ENCODE measurements at regions not wholly inside any gene's neighbourhood (a gene's known extent, or its start where the extent isn't known, plus 50 kb on each side); places are given as distances from the start of the nearest gene placed in this dataset.
"Not testable (repeated sequence)": the region's sequence is repeated elsewhere in the genome, so short reads cannot be mapped to it uniquely, and the experiment has no call there.

DNA sequence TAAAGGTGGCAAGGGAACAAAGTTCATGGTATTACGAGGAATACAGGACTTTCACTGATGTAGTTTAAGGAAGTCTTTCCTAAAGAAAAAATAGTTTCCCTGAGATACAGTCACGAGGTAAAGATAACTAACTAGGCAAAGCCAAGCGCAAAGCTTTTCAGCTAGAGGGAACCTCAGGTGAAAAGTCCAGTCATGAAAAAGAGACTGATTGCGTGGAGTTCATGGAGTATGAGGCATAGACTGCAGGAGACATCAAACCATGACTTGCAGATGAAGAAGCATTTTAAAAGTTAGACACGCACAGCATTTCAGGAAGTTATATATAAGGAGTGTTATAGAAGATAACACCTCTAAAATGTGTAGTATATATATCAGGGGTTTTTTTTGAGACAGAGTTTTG lies 205.6 kb upstream of the ZNF184 start:
- DNase-seq (ENCODE audit: low read depth in 2 of 2): no peak

DNA sequence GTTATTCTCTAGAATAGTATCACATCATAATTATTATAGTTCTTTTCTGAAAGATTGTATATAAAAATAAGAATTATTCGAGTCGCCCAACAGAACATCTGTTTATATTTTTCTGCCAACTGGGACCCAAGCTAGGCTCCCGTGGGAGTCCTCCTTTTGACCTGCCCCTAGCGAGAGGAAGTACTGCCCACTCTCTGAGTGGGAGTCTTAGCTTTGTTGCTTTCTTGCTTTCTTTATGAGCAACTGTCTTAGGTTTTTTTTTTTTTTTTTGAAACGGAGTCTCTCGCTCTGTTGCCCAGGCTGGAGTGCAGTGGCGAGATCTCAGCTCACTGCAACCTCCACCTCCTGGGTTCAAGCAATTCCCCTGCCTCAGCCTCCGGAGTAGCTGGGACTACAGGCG lies 202.0 kb upstream of the ZNF184 start:
- no peak for DNase-seq (ENCODE audit: low read depth in 2 of 2)

DNA sequence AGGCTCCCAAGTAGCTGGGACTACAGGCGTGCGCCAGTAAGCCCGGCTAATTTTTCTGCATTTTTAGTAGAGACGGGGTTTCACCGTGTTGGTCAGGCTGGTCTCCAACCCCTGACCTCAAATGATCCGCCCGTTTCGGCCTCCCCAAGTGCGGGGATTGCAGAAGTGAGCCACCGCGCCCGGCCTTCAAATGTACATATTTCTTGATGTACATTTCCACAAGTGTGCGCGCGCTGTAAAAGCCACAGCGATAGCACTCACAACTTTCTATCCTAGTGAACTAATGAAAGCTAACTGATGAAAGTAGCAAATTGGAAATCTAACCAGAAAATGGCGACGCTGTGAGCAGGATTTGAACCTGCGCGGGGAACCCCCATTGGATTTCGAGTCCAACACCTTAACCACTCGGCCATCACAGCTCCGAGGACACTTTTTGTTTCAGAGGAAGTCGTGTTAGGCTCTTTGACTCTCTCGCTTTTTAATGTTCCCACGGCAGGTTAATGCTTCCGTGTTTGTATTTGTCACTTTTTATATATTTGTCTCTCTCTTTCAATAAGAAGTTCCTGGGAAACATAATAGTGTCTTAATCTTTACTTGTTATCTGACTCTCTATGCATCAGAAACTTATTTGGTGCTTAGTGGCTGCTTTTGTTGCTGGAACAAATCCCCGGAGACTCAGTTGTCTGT lies 199.4 kb upstream of the ZNF184 start:
- no peak for DNase-seq (ENCODE audit: low read depth in 2 of 2)

DNA sequence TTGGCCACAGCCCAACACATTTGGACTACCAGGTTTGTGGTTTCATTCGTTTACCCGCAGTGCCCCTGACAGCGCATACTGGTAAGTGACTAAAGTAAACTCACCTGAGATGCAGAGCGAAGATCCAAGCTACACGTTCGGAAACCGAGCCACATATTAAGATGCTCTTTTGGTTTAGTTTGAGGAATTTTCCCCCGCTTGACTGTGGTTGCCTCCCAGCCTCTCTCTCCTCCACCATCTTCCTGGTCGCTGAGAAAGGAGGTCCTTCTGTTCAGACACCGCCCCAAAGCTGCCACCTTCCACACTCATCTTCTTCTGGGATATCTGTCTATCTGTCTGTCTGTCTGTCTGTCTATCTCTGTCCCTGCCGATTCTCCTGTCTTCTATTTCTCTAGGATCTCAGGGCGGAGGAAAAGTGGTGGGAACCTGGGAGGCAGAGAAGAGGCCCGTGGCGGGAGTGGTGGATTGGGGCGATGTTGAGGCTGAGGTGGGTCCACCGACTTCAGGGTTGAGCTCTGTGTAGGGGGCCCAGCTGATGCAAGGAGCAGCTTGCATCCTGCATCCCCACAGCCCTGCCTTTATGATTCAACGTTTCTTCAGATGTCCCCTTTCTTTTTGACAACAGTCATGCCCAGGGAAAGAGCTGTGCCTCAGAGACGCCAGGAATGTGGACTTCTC lies 196.9 kb upstream of the ZNF184 start:
- DNase-seq (ENCODE audit: low read depth in 2 of 2): no peak

DNA sequence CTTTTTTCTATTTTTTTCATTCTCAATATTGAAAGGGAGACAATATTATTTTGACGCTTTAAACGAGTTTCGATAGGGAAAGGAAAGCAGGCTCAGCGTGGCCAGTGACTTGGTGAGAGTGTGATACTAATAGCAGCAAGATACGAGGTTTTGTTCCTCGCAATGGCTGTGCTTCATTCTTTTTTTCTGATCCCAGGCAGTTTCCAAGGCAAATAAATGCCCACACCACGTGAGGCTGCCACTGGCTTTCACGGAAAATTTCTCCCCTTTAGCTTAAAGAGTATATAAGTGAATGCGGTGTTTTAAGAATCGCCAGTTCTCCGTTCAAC lies 196.4 kb upstream of the ZNF184 start:
- DNase-seq (ENCODE audit: low read depth in 2 of 2): no peak

DNA sequence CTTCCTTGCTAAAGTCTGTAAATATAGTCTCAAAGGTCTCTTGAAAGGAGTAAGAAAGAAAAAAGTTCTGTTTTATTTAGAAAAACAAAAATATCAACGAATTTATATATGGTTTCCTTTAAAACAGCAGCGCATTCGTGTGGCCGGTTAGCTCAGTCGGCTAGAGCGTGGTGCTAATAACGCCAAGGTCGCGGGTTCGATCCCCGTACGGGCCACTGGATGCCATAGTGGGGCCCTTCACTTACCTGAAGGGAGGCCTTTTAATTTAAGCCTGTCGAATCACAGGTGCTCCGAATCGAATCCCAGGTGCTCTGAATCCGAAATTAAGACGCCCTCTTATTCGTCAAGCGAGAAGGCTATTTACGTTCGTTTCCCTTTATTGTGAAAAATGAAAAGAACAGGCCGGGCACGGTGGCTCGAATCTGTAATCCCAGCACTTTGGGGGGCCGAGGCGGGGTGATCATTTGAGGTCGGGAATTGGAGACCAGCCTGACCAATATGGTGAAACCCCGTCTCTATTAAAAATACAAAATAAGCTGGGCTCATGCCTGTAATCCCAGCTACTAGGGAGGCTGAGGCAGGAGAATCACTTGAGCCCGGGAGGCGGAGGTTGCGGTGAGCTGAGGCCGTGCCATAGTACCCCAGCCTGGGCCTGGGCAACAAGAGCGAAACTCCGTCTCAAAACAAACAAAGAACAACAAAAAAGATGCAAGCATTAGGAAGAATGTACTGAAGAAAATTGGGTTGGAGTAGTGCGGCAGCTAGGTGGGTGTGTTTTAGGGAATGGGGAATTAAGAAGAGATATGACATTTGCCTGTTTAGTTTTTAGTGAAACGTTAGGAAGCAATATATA lies 195.8 kb upstream of the ZNF184 start:
- DNase-seq (ENCODE audit: low read depth in 2 of 2): no peak

DNA sequence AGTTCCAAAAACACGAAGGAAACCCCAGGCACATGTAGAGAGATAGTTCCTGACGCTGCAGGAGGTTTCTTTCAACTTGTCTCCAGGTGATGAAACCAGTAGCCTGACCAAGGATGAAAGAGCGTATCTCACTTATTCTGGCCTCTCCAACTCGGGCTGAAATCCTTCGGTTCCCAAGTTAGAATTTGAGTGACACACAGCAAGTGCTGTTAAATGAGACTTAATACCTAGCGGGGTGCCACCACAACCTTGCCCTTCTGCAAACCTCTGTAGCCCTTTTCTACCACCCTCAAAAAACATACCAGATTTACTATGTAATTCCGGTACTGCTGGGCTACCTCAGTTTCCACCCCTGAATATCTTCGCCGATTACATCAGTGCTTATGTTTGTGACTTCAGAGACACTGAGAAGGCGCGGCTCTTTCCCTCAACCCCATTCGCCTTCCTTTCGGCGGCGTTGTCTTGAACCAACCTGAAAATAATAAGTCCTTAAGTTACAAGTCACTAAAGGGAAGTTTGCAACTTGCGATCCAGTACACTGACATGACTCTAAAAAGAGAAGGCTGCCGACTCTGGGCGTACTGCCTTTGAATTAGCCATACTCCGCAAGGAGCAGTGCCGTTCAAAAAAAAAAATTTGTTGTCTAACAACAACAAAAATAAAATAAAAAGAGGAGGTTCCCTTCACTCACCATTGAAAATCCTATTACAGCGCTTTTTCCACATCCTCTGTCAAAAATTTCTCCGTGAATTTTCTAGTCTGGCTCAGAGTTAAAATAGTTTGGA lies 194.9 kb upstream of the ZNF184 start:
- DNase-seq (ENCODE audit: low read depth in 2 of 2): no peak

DNA sequence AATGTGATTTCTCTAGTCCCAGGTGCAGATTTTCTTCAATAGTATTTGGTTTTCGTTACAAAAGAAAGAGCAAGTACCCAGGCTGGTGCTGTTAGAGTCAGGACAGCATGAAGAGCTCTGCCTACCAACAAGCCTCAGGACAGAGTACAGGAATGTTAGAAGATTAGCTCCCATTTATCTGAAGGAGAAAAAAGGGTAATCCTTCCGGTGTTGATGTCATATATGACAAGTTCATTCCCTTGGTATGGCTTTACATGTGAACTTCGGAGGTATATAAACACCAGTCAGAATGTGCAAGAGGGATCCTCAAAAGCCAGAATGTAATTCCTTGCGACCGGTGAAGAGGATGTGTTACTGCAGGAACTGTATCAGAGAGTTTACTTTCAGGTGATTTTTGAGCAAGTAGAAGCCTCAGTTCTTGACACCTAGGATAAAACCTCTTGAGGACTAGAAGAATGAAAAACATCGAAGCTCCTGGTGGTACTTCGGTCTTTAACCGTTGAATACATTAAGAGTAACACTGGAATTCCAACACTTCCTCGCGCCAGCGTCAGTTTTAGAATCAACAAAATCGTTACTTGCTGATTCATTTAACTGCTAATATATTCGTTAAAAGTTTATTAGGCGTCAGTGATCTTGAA lies 194.2 kb upstream of the ZNF184 start:
- no peak for DNase-seq (ENCODE audit: low read depth in 2 of 2)

DNA sequence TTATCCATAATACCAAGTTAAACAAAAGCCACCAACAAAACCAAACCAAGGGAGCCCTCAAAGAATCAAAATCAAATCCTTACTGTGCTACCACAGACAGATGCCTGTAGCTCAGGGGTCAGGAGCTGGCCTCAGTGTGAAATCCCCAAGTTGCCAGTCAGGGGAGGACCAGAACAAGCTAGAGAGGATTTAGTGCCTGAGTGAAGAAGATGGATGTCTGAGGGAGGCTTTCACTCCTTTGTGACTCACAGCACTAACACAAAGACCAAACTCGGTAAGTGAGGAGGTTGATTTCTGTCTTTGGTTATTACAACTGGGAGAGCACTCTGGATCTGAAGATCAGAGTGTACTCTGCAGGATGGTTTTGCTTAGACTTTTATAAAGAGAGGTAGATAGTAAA lies 189.9 kb upstream of the ZNF184 start:
- DNase-seq (ENCODE audit: low read depth in 2 of 2): no peak

DNA sequence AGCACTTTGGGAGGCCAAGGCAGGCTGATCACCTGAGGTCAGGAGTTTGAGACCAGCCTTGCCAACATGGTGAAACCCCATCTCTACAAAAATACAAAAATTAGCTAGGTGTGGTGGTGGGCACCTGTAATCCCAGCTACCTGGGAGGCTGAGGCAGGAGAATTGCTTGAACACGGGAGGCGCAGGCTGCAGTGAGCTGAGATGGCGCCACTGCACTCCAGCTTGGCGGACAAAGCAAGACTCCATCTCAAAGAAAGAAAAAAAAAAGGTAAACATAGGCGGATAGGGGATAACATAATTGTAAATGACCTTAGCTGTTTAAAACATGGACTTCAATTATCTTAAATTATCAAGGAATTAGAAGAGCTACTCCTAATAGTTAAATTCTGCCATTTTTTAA lies 189.3 kb upstream of the ZNF184 start:
- not testable (repeated sequence) for DNase-seq (ENCODE audit: low read depth in 2 of 2)

DNA sequence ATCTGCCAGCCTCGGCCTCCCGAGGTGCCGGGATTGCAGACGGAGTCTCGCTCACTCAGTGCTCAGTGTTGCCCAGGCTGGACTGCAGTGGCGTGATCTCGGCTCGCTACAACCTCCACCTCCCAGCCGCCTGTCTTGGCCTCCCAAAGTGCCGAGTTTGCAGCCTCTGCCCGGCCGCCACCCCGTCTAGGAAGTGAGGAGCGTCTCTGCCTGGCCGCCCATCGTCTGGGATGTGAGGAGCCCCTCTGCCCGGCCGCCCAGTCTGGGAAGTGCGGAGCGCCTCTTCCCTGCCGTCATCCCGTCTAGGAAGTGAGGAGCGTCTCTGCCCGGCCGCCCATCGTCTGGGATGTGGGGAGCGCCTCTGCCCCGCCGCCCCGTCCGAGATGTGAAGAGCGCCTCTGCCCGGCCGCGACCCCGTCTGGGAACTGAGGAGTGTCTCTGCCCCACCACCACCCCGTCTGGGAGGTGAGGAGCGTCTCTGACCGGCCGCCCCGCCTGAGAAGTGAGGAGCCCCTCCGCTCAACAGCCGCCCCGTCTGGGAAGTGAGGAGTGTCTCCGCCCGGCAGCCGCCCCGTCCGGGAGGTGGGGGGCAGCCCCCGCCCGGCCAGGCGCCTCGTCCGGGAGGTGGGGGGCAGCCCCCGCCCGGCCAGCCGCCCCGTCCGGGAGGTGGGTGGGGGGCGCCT lies 180.4 kb upstream of the ZNF184 start:
- not testable (repeated sequence) for DNase-seq (ENCODE audit: low read depth in 2 of 2)

DNA sequence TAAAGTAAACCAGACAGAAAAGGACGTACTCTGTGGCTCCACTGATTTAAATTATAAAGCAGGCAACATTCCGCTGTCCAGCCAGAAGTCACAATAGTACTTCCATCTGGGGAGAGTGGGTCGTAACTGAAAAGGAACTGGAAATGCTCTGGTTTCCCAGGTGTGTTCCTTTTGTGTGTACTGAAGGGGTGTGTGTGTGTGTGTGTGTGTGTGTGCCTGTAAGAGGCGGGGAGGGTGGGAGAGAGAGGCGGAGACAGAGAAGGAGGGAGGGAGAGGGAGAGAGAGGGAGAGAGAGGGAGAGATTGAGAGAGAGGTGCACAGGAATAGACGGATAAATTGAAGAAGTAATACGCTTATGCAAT lies 178.4 kb upstream of the ZNF184 start:
- DNase-seq (ENCODE audit: low read depth in 2 of 2): no peak

DNA sequence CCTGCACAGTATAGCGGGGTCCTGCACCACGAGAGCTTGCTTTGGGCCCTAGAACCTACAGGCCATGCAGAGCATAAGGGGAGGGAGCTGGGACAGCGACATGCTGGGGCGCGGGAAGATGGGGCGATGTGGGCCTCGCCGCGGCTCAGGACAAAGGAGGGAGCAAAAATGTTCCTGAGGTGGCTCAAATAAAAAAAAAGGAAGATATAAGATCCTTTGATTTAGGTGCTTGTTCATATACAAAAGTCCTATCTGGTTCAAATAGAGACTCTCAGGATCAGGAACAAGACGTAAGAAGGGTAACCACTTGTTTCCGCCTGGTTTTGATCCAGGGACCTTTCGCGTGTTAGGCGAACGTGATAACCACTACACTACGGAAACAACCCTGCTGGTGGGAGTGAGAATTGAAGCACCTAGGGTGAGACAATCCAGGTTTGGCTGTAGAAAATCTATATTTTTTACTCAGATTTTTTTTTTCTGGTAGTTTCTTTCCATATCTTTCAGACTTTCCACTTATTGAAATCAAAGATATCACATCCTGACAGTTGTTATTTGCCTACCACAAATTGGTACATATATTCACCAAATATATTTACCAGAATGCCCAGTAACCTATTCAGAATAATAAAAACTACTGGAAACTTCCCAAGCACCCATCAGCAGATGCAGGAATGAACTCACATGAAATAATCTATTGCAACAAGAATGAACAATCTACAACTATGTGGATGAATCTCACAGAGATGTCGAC lies 177.9 kb upstream of the ZNF184 start:
- no peak for DNase-seq (ENCODE audit: low read depth in 2 of 2)

DNA sequence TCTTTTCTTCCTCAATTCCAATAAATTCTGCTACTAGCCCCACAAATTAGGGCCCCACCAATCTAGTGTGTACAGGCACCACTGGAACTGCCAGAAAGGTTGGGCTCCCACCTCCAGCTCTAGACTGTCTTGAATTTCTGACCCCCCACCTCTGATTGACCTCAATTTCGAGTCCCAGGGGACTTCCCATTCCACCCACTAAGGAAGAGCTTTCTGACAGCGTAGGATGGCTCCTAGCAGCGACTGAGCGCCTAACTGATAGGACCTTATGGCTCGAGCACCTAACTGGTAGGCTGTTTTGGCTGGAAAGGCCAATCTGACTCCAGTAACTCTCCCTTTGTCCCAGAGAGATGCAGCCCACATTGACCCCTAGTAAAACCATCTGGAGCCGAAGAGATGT lies 171.6 kb upstream of the ZNF184 start:
- no peak for DNase-seq (ENCODE audit: low read depth in 2 of 2)

DNA sequence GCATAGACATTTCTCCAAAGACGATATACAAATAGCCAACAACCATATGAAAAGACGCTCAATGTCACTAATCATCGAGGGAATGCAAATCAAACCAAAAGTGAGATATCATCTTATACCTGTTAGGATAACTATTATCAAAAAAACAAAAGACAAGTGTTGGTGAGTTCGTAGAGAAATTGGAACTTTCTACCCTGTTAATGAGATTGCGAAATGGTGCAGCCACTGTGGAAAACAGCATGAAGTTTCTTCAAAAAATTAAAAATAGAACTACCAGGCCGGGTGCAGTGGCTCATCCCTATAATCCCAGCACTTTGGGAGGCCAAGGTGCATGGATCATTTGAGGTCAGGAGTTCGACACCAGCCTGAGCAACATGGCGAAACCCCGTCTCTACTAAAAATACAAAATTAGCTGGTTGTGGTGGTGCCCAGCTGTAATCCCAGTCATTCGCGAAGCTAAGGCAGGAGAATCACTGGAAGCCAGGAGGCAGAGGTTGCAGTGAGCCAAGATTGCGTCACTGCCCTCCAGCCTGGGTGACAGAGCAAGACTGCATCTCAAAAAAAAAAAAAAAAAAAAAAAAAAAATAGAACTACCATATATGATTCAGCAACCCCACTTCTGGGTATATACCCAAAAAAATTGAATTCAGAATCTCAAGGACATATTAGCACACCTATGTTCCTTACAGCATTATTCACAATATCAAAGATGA lies 170.0 kb upstream of the ZNF184 start:
- no peak for DNase-seq (ENCODE audit: low read depth in 2 of 2)

DNA sequence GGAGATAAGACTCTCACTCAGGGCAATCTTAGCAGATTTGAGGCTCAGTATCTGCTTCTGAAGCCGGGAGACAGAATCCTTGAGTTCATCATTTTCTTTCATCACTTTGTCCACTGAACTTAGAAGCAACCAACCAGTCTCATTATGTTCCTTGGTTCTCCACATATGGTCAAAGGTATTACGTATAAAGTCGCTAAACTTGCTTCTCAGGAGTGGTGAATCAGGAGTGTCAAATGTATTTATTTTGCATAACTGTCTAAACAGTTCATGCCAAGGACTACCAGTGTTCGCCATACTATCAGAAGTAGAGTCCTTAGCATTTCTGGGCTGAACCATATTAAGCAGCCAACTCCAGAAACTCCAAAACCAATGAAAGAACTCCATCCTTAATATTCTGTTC lies 163.0 kb upstream of the ZNF184 start:
- DNase-seq (ENCODE audit: low read depth in 2 of 2): not testable (repeated sequence)

DNA sequence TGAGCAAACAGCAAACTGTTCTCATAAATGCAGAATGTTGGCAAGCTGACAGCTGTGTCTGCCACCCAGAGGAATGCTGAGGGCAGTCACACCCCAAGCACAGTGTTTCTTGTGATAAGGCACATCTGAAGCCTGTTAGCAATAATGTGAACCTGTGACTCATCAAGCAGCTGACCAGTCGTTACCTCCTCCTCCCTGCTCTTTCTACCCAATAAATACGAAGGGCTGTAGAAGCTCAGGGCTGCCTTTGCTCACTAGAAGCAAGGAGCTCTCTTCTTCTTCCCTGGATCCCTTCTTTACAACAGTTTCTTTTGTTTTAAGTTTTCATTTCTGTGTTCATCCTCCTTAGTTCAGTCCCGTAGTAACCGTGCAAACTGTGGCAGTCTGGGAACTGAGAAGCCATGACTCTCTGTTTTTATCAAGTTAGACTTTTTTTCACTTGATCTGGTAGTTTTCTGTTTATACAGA lies 160.3 kb upstream of the ZNF184 start:
- DNase-seq (ENCODE audit: low read depth in 2 of 2): not testable (repeated sequence)

DNA sequence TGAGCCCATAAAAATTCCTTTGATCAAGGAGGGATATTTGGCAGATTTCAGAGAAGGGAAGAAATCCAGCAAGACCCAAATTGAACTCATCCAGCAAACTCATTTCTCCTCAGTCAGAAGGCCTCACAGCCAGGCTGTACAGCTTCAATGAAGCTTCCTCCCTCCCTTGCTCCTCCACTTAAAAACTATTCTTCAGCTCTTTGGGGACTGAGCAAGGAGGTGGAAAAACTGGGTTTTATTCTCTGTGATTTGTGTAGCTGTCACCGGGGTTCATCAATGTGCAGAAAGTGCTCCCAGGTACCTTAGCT lies 158.7 kb upstream of the ZNF184 start:
- no peak for DNase-seq (ENCODE audit: low read depth in 2 of 2)

DNA sequence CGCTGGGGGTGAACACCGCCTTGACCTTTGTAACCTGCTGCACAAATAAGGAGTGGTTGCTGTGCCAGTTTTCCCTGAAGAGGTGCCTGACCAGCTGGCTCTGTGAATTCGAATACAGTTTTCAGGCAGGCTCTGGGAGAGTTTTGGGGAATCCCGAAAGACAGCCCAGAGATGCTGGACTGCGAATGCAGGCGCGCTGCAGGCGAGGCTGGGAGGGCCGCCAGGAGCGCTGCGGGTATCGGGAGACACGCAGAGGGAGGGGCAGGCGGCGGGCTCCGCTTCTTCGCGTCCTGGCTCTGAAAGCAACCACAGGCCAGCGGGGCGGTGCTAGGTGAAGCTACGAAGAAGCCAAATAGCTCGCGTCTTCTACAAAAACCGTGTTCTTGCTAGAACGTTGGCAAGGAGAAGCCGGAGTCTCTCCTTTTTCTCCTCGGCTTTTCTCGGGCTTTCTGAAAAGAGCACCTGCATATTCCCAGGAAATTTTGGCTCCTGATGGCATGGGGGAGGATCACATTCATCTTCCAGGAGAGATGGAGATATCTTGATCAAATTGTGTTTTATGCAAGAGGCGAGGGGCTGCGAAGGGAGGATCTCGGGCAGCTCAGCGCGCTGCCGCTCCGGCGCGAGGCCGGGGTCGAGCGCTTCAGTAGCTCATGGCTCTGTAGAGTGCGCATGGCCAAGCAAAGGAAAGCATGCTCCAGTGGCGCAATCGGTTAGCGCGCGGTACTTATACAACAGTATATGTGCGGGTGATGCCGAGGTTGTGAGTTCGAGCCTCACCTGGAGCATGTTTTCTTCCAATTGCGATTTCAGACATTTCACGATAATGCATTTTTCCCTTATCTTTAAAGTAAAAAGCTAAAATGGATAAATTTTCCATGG lies 158.1 kb upstream of the ZNF184 start:
- DNase-seq (ENCODE audit: low read depth in 2 of 2): no peak

All from stimulated activated CD8-positive, alpha-beta memory T cell treated with anti-CD3 and anti-CD28 coated beads, Interleukin-2, amount 100 ng/mL, for 1 hour (primary cell).